H1 (cell line): ENCODE measurements at regions not wholly inside any gene's neighbourhood (a gene's known extent, or its start where the extent isn't known, plus 50 kb on each side); places are given as distances from the start of the nearest gene placed in this dataset.

Experiments
- BCL11A ChIP-seq, 2 experiments: IDR thresholded peaks; one replicate each; pipeline ENCODE4 v1.6.1; 2011; ENCODE audit warnings: low read depth in 2 of 2, low read length in 2 of 2, mild to moderate bottlenecking in 2 of 2
- CTBP2 ChIP-seq: IDR thresholded peaks from 2 replicates; pipeline ENCODE4 v1.7.0; 2011; ENCODE audit warnings: borderline replicate concordance, mild to moderate bottlenecking, moderate library complexity, mixed read lengths, low read length; ENCODE audit not compliant: insufficient read depth, insufficient read length
- GTF2F1 ChIP-seq: IDR thresholded peaks from 2 replicates; pipeline ENCODE4 v1.6.1; 2012; ENCODE audit warnings: low read depth, low read length, improper control_type of control experiment, borderline replicate concordance
- POLR2A ChIP-seq, 2 experiments: IDR thresholded peaks; 1 replicate in 1 of 2; 2 replicates in 1 of 2; pipeline ENCODE4 v1.6.1; 2011; ENCODE audit warnings: low read depth in 2 of 2, low read length in 2 of 2, mild to moderate bottlenecking in 2 of 2; ENCODE audit errors: control extremely low read depth in 1 of 2
- SP1 ChIP-seq: IDR thresholded peaks from 2 replicates; pipeline ENCODE4 v1.6.1; 2011; ENCODE audit warnings: low read depth, low read length
- TAF1 ChIP-seq: IDR thresholded peaks from 2 replicates; pipeline ENCODE4 v1.6.1; 2011; ENCODE audit warnings: mild to moderate bottlenecking, low read depth, low read length

GRCh38 chrX:40418813-40419195 lies 162.0 kb upstream of the ATP6AP2 start (continued):
- no peak for TF ChIP-seq CTBP2
- TF ChIP-seq SP1: no peak
- TF ChIP-seq GTF2F1: no peak
- TF ChIP-seq POLR2A (IDR thresholded peaks at IDR 0.05; ENCODE audit: control extremely low read depth in 1 of 2, low read depth in 2 of 2, low read length in 2 of 2): no peak
- no peak for TF ChIP-seq BCL11A (IDR thresholded peaks at IDR 0.05; ENCODE audit: low read depth in 2 of 2, low read length in 2 of 2)
- no peak for TF ChIP-seq TAF1
